HepG2 (cell line): ENCODE measurements at regions not wholly inside any gene's neighbourhood (a gene's known extent, or its start where the extent isn't known, plus 50 kb on each side); places are given as distances from the start of the nearest gene placed in this dataset.

Experiments used
- ATAC-seq: fragments of 200-7000 bp; cut with Tn5 transposase; 3 replicates; pipeline ENCODE4 v1.9.1; 2020; ENCODE audit warnings: mild to moderate bottlenecking, moderate library complexity
- BruUV-seq: library from RNA; stranded (reverse); fragments of 400-500 nt; replicated peaks from 2 replicates; lab custom pipeline; 2021; lab: Mats Ljungman, UMichigan
- CTCF ChIA-PET: fragments of 300-600 bp; formaldehyde crosslinking; extraction: SDS; loops from one replicate; lab custom pipeline; 2021; ENCODE audit warnings: low total read pairs, inconsistent platforms, low intra/inter-chr PET ratio; lab: Yijun Ruan, JAX
- POLR2A ChIA-PET: fragments of 350-600 bp; sonication (Branson Sonifier 250); formaldehyde crosslinking; loops from one replicate; lab custom pipeline; 2020; ENCODE audit warnings: antibody characterized with exemption, inconsistent platforms; lab: Yijun Ruan, JAX
- DNase-seq: peaks from one replicate; pipeline ENCODE4 v3.0.0-alpha.2; 2015; ENCODE audit warnings: low spot score
- FAIRE-seq: peaks from 3 replicates; lab custom pipeline; 2011; peaks lifted over from hg19 to GRCh38; lab: Jason Lieb, UNC
- H2AFZ ChIP-seq: one replicate; pipeline ENCODE4 v1.6.1; 2011; ENCODE audit warnings: low read length, inconsistent platforms
- H3K27ac ChIP-seq: fragments of 300-600 bp; 3 replicates; pipeline ENCODE4 v1.8.0; 2011; ENCODE audit warnings: mixed run types, mild to moderate bottlenecking, mixed read lengths, low read length, inconsistent platforms; ENCODE audit not compliant: insufficient read depth; ENCODE audit errors: extremely low read length
- H3K27me3 ChIP-seq, 2 experiments: fragments of 200-600 bp in 1 of 2; 2 replicates in 1 of 2; 3 replicates in 1 of 2; pipeline versions ENCODE4 v1.6.0 to v1.8.0; 2011; ENCODE audit warnings: low read length in 2 of 2, mild to moderate bottlenecking in 2 of 2, moderate library complexity in 2 of 2, inconsistent platforms in 1 of 2; ENCODE audit not compliant: insufficient read depth in 2 of 2, control insufficient read depth in 1 of 2
- H3K36me3 ChIP-seq, 2 experiments: fragments of 200-600 bp in 1 of 2; replicated peaks in 1 of 2; 2 replicates in 1 of 2; 3 replicates in 1 of 2; pipeline versions ENCODE4 v1.5.1 to v1.8.0; 2011; ENCODE audit warnings: low read length in 2 of 2, inconsistent platforms in 1 of 2; ENCODE audit not compliant: insufficient read depth in 2 of 2, control insufficient read depth in 1 of 2
- H3K4me1 ChIP-seq: 2 replicates; pipeline ENCODE4 v1.5.1; 2012; ENCODE audit warnings: low read length, inconsistent platforms; ENCODE audit not compliant: insufficient read depth
- H3K4me2 ChIP-seq: 2 replicates; pipeline ENCODE4 v1.6.0; 2011; ENCODE audit warnings: low read depth, low read length, inconsistent platforms
- H3K4me3 ChIP-seq, 3 experiments: fragments of 200-600 bp in 1 of 3; sonication (generic), shearing (Covaris generic) in 1 of 3; replicated peaks in 1 of 3; 2 replicates each; pipeline ENCODE4 v1.5.1; 2011 to 2016; ENCODE audit warnings: low read length in 3 of 3, inconsistent platforms in 2 of 3, low read depth in 2 of 3, mild to moderate bottlenecking in 2 of 3, control low read depth in 1 of 3, mixed read lengths in 1 of 3; ENCODE audit not compliant: insufficient read depth in 1 of 3
- H3K79me2 ChIP-seq: one replicate; pipeline ENCODE4 v1.6.1; 2011; ENCODE audit warnings: low read length, inconsistent platforms; ENCODE audit not compliant: insufficient read depth
- H3K9ac ChIP-seq: 2 replicates; pipeline ENCODE4 v1.6.0; 2011; ENCODE audit warnings: mild to moderate bottlenecking, low read depth, low read length, inconsistent platforms; ENCODE audit not compliant: insufficient read depth
- H3K9me3 ChIP-seq: 2 replicates; pipeline ENCODE4 v1.5.1; 2012; ENCODE audit warnings: mild to moderate bottlenecking, low read length
- H4K20me1 ChIP-seq: 2 replicates; pipeline ENCODE4 v1.6.0; 2011; ENCODE audit warnings: inconsistent platforms, mild to moderate bottlenecking, low read length, moderate library complexity; ENCODE audit not compliant: insufficient read depth
- CHD2 ChIP-seq: IDR thresholded peaks from 2 replicates; pipeline ENCODE4 v1.6.1; 2011; ENCODE audit warnings: low read depth, low read length, improper control_type of control experiment
- EP300 ChIP-seq, 3 experiments: sonication (generic) in 1 of 3; formaldehyde crosslinking in 1 of 3; IDR thresholded peaks; 2 replicates each; pipeline versions ENCODE4 v1.5.1 to v1.6.1; 2011 to 2020; ENCODE audit warnings: low read depth in 2 of 3, low read length in 2 of 3, borderline replicate concordance in 1 of 3, improper control_type of control experiment in 1 of 3, mild to moderate bottlenecking in 1 of 3, missing genetic modification reagents in 1 of 3, moderate library complexity in 1 of 3
- HDAC6 ChIP-seq: fragments of 200-600 bp; sonication (generic); IDR thresholded peaks from 2 replicates; pipeline ENCODE4 v1.7.0; 2017; ENCODE audit warnings: mild to moderate bottlenecking, antibody characterized with exemption, low read length, low read depth
- HNF4A ChIP-seq: sonication (generic); formaldehyde crosslinking; IDR thresholded peaks from 2 replicates; pipeline ENCODE4 v1.4.0; 2020; ENCODE audit warnings: missing genetic modification reagents
- JUND ChIP-seq: sonication (generic); formaldehyde crosslinking; IDR thresholded peaks from 2 replicates; pipeline ENCODE4 v1.8.0; 2022; ENCODE audit warnings: mild to moderate bottlenecking, missing genetic modification reagents
- KLF11 ChIP-seq: IDR thresholded peaks from 2 replicates; pipeline ENCODE4 v1.6.1; 2016; ENCODE audit warnings: missing compliant biosample characterization
- MBD4 ChIP-seq: IDR thresholded peaks from 2 replicates; pipeline ENCODE4 v1.6.1; 2012; ENCODE audit warnings: low read length, inconsistent platforms, borderline replicate concordance
- MEIS1 ChIP-seq: sonication (generic); formaldehyde crosslinking; IDR thresholded peaks from 2 replicates; pipeline ENCODE4 v1.9.0; 2021; ENCODE audit warnings: mild to moderate bottlenecking, missing genetic modification reagents, moderate library complexity, borderline replicate concordance
- PCBP2 ChIP-seq: fragments of 200-400 bp; formaldehyde crosslinking; optimal IDR thresholded peaks from 2 replicates; pipeline ENCODE3; 2018; ENCODE audit warnings: low read length, low read depth; ENCODE audit not compliant: poor library complexity, severe bottlenecking
- RBM39 ChIP-seq: fragments of 200-400 bp; formaldehyde crosslinking; IDR thresholded peaks from one replicate; pipeline ENCODE4 v1.6.1; 2018; ENCODE audit warnings: antibody characterized with exemption, mild to moderate bottlenecking, low read depth, low read length; ENCODE audit not compliant: poor library complexity, severe bottlenecking
- SAFB2 ChIP-seq: sonication (generic); formaldehyde crosslinking; IDR thresholded peaks from 2 replicates; pipeline ENCODE4 v1.5.1; 2020; ENCODE audit warnings: missing genetic modification reagents, low read depth, mild to moderate bottlenecking, borderline replicate concordance
- SALL2 ChIP-seq: sonication (generic); formaldehyde crosslinking; IDR thresholded peaks from 2 replicates; pipeline ENCODE4 v1.8.1; 2023; ENCODE audit warnings: mild to moderate bottlenecking, missing genetic modification reagents, inconsistent platforms
- TCF7L2 ChIP-seq: IDR thresholded peaks from 2 replicates; pipeline ENCODE4 v1.6.1; 2011; ENCODE audit warnings: mild to moderate bottlenecking, low read depth, low read length, moderate library complexity
- TOPORS ChIP-seq: sonication (generic); formaldehyde crosslinking; IDR thresholded peaks from 2 replicates; pipeline ENCODE4 v1.8.0; 2023; ENCODE audit warnings: mild to moderate bottlenecking, missing genetic modification reagents
- ZMYM4 ChIP-seq: sonication (generic); formaldehyde crosslinking; IDR thresholded peaks from 2 replicates; pipeline ENCODE4 v1.8.1; 2023; ENCODE audit warnings: mild to moderate bottlenecking, missing genetic modification reagents
- ZNF274 ChIP-seq: sonication (generic); formaldehyde crosslinking; IDR thresholded peaks from 2 replicates; pipeline ENCODE4 v1.5.1; 2020; ENCODE audit warnings: mild to moderate bottlenecking, missing genetic modification reagents
- ZNF616 ChIP-seq: sonication (generic); formaldehyde crosslinking; IDR thresholded peaks from 2 replicates; pipeline ENCODE4 v1.5.0; 2020; ENCODE audit warnings: low read depth, mild to moderate bottlenecking, missing genetic modification reagents
- ZNF646 ChIP-seq: sonication (generic); formaldehyde crosslinking; IDR thresholded peaks from 2 replicates; pipeline ENCODE4 v1.9.0; 2021; ENCODE audit warnings: mild to moderate bottlenecking, missing genetic modification reagents
- ZSCAN20 ChIP-seq: sonication (generic); formaldehyde crosslinking; IDR thresholded peaks from 2 replicates; pipeline ENCODE4 v1.4.0; 2020; ENCODE audit warnings: missing genetic modification reagents, mild to moderate bottlenecking, borderline replicate concordance
- WGBS: methylation state at CpG from one replicate; pipeline ENCODE4 v1.1.6; 2017; ENCODE audit warnings: low lambda C conversion rate; 5-methylcytosine and 5-hydroxymethylcytosine counted together
- in situ Hi-C: cut with HindIII; loops from 2 replicates; pipeline ENCODE4 v1.10.0; 2017; ENCODE audit warnings: low pct_unique_long_range_greater_than_20kb; ENCODE audit not compliant: extremely low pct_ligation_motif_present
- intact Hi-C: fragments of 100-400 bp; cut with micrococcal nuclease; formaldehyde crosslinking; loops from one replicate; pipeline ENCODE4 v1.10.0; 2022; ENCODE audit not compliant: unreplicated experiment

- no peak for TF ChIP-seq ZNF646 (CRISPR knock-in tag)
- no peak for TF ChIP-seq HNF4A (CRISPR knock-in tag)
- TF ChIP-seq CHD2: no peak
- TF ChIP-seq TCF7L2: no peak
- no peak for TF ChIP-seq TOPORS (CRISPR knock-in tag)
- TF ChIP-seq ZSCAN20 (CRISPR knock-in tag): no peak
Observed at GRCh38 chr1:189609167-189609566, 868.5 kb downstream of the BRINP3 start (continued).

GRCh38 chr1:189616893-189617292 is 860.8 kb downstream of the BRINP3 start:
- Histone ChIP-seq H3K4me3 (no peak overlapping the region), H4K20me1 (no peaks in the 10 kb centered on the region), H3K79me2 (no peaks in the 10 kb centered on the region), H3K4me1 (no peaks in the 10 kb centered on the region), H3K36me3 (no peaks in the 10 kb centered on the region), H3K9me3 (no peaks in the 10 kb centered on the region), H3K9ac (no peak overlapping the region), H3K27ac (no peak overlapping the region), H2AFZ (no peak overlapping the region), H3K4me2 (no peak overlapping the region), H3K27me3 (no peaks in the 10 kb centered on the region; a peak in 1 of 5 replicates)
- ChIA-PET POLR2A (no interaction called here), CTCF (no interaction called here)
- ATAC-seq: no peak
- in situ Hi-C loops (no loop called here), intact Hi-C loops (no loop called here)
- DNase-seq: no peak
- no peak for FAIRE-seq
- no TSS peak for BruUV-seq
- WGBS: under 1% methylated on average over 5 of the region's 5 CpGs
- TF ChIP-seq ZNF274 (CRISPR knock-in tag) (no peak), ZNF616 (CRISPR knock-in tag) (no peak), PCBP2 (no peak), MBD4 (no peak), SALL2 (CRISPR knock-in tag) (no peak), HDAC6 (no peak), ZMYM4 (no peak), SAFB2 (no peak), RBM39 (no peak), JUND (CRISPR knock-in tag) (no peak), KLF11 (CRISPR knock-in tag) (no peak), EP300 (IDR thresholded peaks at IDR 0.05; ENCODE audit: low read depth in 2 of 2, low read length in 2 of 2) (no peak), EP300 (CRISPR knock-in tag; IDR thresholded peaks at IDR 0.05; ENCODE audit: borderline replicate concordance) (no peak), MEIS1 (CRISPR knock-in tag) (no peak)
